HepG2 (cell line): ENCODE measurements at regions not wholly inside any gene's neighbourhood (a gene's known extent, or its start where the extent isn't known, plus 50 kb on each side); places are given as distances from the start of the nearest gene placed in this dataset.

Experiments used
- ZNF274 ChIP-seq: sonication (generic); formaldehyde crosslinking; IDR thresholded peaks from 2 replicates; pipeline ENCODE4 v1.5.1; 2020; ENCODE audit warnings: mild to moderate bottlenecking, missing genetic modification reagents
- TF ChIP-seq, protein P1 (sequence below): sonication (generic); formaldehyde crosslinking; IDR thresholded peaks from one replicate; pipeline ENCODE4 v1.5.1; 2020; ENCODE audit warnings: mild to moderate bottlenecking, missing genetic modification reagents; ENCODE audit errors: not compliant biosample characterization

DNA sequence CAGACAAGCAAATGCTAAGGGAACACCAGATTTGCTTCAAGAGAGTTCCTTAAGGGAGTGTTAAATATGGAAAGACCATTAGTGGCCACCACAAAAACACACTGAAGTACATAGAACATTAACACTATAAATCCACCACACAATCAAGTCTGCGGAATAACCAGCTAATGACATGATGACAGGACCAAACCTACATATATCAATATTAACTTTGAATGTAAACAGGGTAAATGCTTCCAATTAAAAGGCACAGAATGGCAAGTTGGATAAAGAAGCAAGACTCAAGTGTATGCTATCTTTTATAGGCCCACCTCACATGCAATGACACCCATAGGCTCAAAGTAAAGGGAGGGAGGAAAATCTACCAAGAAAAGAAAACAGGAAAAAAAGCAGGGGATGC, 291.3 kb downstream of the COG6 start:
- TF ChIP-seq ZNF274 (CRISPR knock-in tag): no peak
- TF ChIP-seq, protein P1, sequence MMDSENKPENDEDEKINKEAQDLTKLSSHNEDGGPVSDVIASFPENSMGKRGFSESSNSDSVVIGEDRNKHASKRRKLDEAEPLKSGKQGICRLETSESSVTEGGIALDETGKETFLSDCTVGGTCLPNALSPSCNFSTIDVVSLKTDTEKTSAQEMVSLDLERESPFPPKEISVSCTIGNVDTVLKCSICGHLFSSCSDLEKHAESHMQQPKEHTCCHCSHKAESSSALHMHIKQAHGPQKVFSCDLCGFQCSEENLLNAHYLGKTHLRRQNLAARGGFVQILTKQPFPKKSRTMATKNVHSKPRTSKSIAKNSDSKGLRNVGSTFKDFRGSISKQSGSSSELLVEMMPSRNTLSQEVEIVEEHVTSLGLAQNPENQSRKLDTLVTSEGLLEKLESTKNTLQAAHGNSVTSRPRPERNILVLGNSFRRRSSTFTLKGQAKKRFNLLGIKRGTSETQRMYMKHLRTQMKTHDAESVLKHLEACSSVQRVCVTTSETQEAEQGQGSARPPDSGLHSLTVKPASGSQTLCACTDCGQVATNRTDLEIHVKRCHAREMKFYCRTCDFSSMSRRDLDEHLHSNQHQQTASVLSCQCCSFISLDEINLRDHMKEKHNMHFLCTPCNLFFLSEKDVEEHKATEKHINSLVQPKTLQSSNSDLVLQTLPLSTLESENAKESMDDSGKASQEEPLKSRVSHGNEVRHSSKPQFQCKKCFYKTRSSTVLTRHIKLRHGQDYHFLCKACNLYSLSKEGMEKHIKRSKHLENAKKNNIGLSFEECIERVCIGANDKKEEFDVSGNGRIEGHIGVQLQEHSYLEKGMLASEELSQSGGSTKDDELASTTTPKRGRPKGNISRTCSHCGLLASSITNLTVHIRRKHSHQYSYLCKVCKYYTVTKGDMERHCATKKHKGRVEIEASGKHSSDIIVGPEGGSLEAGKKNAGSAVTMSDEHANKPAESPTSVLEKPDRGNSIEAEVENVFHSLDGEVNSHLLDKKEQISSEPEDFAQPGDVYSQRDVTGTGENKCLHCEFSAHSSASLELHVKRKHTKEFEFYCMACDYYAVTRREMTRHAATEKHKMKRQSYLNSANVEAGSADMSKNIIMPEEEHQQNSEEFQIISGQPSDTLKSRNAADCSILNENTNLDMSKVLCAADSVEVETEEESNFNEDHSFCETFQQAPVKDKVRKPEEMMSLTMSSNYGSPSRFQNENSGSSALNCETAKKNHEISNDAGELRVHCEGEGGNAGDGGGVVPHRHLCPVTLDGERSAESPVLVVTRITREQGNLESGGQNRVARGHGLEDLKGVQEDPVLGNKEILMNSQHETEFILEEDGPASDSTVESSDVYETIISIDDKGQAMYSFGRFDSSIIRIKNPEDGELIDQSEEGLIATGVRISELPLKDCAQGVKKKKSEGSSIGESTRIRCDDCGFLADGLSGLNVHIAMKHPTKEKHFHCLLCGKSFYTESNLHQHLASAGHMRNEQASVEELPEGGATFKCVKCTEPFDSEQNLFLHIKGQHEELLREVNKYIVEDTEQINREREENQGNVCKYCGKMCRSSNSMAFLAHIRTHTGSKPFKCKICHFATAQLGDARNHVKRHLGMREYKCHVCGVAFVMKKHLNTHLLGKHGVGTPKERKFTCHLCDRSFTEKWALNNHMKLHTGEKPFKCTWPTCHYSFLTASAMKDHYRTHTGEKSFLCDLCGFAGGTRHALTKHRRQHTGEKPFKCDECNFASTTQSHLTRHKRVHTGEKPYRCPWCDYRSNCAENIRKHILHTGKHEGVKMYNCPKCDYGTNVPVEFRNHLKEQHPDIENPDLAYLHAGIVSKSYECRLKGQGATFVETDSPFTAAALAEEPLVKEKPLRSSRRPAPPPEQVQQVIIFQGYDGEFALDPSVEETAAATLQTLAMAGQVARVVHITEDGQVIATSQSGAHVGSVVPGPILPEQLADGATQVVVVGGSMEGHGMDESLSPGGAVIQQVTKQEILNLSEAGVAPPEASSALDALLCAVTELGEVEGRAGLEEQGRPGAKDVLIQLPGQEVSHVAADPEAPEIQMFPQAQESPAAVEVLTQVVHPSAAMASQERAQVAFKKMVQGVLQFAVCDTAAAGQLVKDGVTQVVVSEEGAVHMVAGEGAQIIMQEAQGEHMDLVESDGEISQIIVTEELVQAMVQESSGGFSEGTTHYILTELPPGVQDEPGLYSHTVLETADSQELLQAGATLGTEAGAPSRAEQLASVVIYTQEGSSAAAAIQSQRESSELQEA (CRISPR knock-in tag): no peak
